ENCODE measurements at regions not wholly inside any gene's neighbourhood (a gene's known extent, or its start where the extent isn't known, plus 50 kb on each side); places are given as distances from the start of the nearest gene placed in this dataset.

- DNase-seq (ENCODE audit: unreplicated experiment), result no peak
- no peaks in the 10 kb centered on the region for H3K4me1 Mint-ChIP-seq (ENCODE audit: insufficient read depth, unreplicated experiment)
- TF ChIP-seq, protein P1, sequence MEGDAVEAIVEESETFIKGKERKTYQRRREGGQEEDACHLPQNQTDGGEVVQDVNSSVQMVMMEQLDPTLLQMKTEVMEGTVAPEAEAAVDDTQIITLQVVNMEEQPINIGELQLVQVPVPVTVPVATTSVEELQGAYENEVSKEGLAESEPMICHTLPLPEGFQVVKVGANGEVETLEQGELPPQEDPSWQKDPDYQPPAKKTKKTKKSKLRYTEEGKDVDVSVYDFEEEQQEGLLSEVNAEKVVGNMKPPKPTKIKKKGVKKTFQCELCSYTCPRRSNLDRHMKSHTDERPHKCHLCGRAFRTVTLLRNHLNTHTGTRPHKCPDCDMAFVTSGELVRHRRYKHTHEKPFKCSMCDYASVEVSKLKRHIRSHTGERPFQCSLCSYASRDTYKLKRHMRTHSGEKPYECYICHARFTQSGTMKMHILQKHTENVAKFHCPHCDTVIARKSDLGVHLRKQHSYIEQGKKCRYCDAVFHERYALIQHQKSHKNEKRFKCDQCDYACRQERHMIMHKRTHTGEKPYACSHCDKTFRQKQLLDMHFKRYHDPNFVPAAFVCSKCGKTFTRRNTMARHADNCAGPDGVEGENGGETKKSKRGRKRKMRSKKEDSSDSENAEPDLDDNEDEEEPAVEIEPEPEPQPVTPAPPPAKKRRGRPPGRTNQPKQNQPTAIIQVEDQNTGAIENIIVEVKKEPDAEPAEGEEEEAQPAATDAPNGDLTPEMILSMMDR (IDR thresholded peaks at IDR 0.05; ENCODE audit: unreplicated experiment), result no peak
- H3K36me3 Mint-ChIP-seq (ENCODE audit: insufficient read depth, unreplicated experiment), result no peaks in the 10 kb centered on the region
- H3K27me3 Mint-ChIP-seq (ENCODE audit: insufficient read depth, unreplicated experiment), result no peaks in the 10 kb centered on the region
- POLR2A ChIA-PET, result no interaction called here
- BruUV-seq (replicated peaks), result no TSS peak
- intact Hi-C loops (cut with micrococcal nuclease), result no loop called here
- no peak overlapping the region for H3K27ac Mint-ChIP-seq (ENCODE audit: low read depth, unreplicated experiment)
- no peak overlapping the region for H3K4me3 Mint-ChIP-seq (ENCODE audit: unreplicated experiment)
- CTCF ChIA-PET, result no interaction called here
- H3K9me3 Mint-ChIP-seq (ENCODE audit: unreplicated experiment), result peaks cover 47% of the 10 kb centered on the region
These were observed 854.3 kb upstream of the SALL3 start for GRCh38 chr18:78125206-78125896.

DNA sequence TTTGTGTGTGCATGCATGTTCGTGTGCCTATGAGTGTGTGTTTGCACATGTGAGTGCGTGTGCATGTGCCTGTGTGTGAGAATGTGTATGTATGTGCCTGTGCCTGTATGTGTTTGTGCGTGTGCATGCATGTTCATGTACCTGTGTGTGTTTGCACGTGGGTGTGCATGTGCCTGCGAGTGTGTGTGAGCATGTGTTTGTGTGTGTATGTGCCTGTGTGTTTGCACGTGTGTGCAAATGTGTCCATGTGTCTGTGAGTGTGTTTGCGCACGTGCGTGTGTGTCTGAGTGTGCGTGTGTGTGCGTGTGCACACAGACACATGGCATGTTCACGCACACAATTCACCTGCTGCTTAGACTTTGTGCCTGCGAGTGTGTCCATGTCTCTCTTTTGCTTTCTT lies 853.5 kb upstream of the SALL3 start:
- no peaks in the 10 kb centered on the region for H3K27me3 Mint-ChIP-seq (ENCODE audit: insufficient read depth, unreplicated experiment)
- POLR2A ChIA-PET, result no interaction called here
- peaks cover 47% of the 10 kb centered on the region for H3K9me3 Mint-ChIP-seq (ENCODE audit: unreplicated experiment)
- TF ChIP-seq, protein P1 (IDR thresholded peaks at IDR 0.05; ENCODE audit: unreplicated experiment), result no peak
- no peaks in the 10 kb centered on the region for H3K4me1 Mint-ChIP-seq (ENCODE audit: insufficient read depth, unreplicated experiment)
- no peak overlapping the region for H3K4me3 Mint-ChIP-seq (ENCODE audit: unreplicated experiment)
- BruUV-seq (replicated peaks), result no TSS peak
- no peak overlapping the region for H3K27ac Mint-ChIP-seq (ENCODE audit: low read depth, unreplicated experiment)
- H3K36me3 Mint-ChIP-seq (ENCODE audit: insufficient read depth, unreplicated experiment), result no peaks in the 10 kb centered on the region
- intact Hi-C loops (cut with micrococcal nuclease), result no loop called here
- CTCF ChIA-PET, result interaction anchor here (0.6 kb wide), 1 partner anchor 88 kb away, joined by 3 read pairs; no protein-coding TSS in a partner anchor
- no peak for DNase-seq (ENCODE audit: unreplicated experiment)

GRCh38 chr18:78126536-78126935 lies 853.1 kb upstream of the SALL3 start:
- Mint-ChIP-seq H3K27ac (ENCODE audit: low read depth, unreplicated experiment) (no peak overlapping the region), H3K4me3 (ENCODE audit: unreplicated experiment) (no peak overlapping the region), H3K36me3 (ENCODE audit: insufficient read depth, unreplicated experiment) (no peaks in the 10 kb centered on the region), H3K9me3 (ENCODE audit: unreplicated experiment) (peaks cover 43% of the 10 kb centered on the region), H3K4me1 (ENCODE audit: insufficient read depth, unreplicated experiment) (no peaks in the 10 kb centered on the region), H3K27me3 (ENCODE audit: insufficient read depth, unreplicated experiment) (no peaks in the 10 kb centered on the region)
- intact Hi-C loops (cut with micrococcal nuclease), result no loop called here
- TF ChIP-seq, protein P1 (IDR thresholded peaks at IDR 0.05; ENCODE audit: unreplicated experiment), result no peak
- CTCF ChIA-PET, result interaction anchor here (0.6 kb wide), 1 partner anchor 89 kb away, joined by 3 read pairs; no protein-coding TSS in a partner anchor
- BruUV-seq (replicated peaks), result no TSS peak
- no peak for DNase-seq (ENCODE audit: unreplicated experiment)
- POLR2A ChIA-PET, result no interaction called here

DNA sequence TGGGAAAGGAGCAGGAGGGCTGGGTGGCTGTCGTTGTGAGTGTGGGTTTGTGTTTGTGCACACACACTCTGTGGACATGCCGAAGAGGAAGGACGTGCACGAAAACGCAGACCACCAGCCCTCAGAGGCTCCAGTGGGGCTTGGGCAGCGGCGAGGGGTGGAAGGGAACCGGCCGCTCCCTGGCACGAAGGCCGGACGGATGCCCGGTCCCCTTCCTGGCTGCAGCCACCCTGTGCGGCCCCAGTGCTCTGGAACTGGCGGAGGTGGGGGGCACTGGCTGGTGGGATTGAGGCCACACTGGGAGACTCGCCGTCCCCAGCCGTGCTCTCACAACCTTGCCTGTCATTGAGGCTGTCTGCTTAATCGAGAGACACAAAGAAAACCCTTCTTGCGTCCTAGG lies 852.6 kb upstream of the SALL3 start:
- ChIA-PET POLR2A (no interaction called here), CTCF (no interaction called here)
- intact Hi-C loops (cut with micrococcal nuclease), result no loop called here
- Mint-ChIP-seq H3K9me3 (ENCODE audit: unreplicated experiment) (peaks cover 40% of the 10 kb centered on the region), H3K36me3 (ENCODE audit: insufficient read depth, unreplicated experiment) (no peaks in the 10 kb centered on the region), H3K4me1 (ENCODE audit: insufficient read depth, unreplicated experiment) (no peaks in the 10 kb centered on the region), H3K27ac (ENCODE audit: low read depth, unreplicated experiment) (no peak overlapping the region), H3K4me3 (ENCODE audit: unreplicated experiment) (no peak overlapping the region), H3K27me3 (ENCODE audit: insufficient read depth, unreplicated experiment) (no peaks in the 10 kb centered on the region)
- no TSS peak for BruUV-seq (replicated peaks)
- TF ChIP-seq, protein P1 (IDR thresholded peaks at IDR 0.05; ENCODE audit: unreplicated experiment), result no peak
- no peak for DNase-seq (ENCODE audit: unreplicated experiment)

All from MCF 10A (cell line).